ENCODE measurements at regions not wholly inside any gene's neighbourhood (a gene's known extent, or its start where the extent isn't known, plus 50 kb on each side); places are given as distances from the start of the nearest gene placed in this dataset.
"Not testable (repeated sequence)": the region's sequence is repeated elsewhere in the genome, so short reads cannot be mapped to it uniquely, and the experiment has no call there.

DNA sequence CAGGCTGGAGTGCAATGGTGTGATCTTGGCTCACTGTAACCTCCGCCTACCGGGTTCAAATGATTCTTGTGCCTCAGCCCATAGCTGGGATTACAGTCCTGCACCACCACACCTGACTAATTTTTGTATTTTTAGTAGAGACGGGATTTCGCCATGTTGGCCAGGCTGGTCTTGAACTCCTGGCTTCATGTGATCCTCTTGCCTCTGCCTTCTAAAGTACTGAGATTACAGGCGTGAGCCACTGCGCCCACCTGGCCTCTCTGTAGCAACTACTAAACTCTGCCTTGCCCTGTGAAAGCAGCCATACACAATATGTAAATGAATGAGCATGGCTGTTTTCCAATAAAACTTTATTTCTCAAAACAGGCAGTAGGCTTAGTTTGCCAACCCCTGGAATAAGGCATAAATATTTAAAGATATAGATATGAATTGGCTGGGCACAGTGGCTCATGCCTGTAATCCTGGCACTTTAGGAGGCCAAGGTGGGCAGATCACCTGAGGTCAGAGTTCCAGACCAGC is 127.9 kb upstream of the ZNF217 start:
- not testable (repeated sequence) for DNase-seq (ENCODE audit: low read depth)

DNA sequence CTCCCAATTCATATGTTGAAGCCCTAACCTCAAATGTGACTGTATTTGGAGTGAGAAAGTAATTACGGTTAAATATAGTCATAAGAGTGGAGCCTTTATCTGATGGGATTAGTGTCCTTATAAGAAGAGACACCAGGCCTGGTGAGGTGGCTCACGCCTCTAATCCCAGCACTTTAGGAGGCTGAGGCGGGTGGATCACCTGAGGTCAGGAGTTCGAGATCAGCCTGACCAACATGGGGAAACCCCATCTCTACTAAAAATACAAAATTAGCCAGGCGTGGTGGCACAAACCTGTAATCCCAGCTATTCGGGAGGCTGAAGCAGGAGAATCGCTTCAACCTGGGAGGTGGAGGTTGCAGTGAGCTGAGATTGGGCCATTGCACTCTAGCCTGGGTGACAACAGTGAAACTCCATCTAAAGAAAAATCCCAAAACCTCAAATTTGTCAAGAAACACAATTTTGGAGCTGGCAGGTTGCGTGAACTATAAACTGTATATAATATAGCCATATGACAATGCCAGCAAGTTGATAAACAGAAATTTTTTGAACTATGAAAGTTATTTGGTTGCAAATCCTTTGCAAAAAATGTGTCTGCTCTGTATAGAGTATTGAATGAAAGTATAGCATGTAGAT is 125.6 kb upstream of the ZNF217 start:
- DNase-seq (ENCODE audit: low read depth): not testable (repeated sequence)

DNA sequence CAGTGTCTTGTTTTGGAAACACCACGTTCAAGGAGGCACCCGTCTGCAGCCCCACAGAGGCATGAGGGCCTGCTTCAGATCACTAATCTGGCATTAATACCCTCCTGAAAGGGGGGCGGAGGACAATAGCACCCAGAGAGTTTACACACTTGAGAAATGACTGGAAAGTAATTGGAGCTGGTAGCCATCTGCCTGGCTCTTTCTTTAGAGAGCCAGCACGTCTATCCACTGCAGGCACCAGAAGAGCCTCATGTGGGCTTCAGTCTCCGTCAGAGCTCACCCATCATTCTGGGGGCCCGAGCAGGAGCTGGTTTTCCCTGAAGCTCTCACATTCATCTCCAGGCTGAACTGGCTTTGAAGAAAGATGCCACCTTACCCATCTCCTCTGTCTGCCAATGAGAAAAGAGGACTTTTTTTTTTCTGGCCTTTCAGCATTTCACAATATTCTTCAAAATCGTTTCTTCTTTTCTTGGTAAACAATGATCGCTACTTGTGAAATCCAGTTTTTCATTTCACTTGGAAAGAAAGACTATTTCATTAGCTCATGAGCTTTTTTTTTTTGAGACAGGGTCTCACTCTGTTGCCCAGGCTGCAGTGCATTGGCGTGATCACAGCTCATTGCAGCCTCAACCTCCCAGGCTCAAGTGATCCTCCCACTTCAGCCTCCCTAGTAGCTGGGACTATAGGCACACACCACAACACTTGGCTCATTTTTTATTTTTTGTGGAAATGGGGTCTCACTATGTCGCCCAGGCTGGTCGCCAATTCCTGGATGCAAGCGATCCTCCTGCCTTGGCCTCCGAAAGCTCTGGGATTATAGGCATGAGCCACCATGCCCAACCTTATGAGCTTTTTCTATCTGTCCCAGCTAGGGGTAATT is 124.7 kb upstream of the ZNF217 start:
- DNase-seq (ENCODE audit: low read depth): no peak

DNA sequence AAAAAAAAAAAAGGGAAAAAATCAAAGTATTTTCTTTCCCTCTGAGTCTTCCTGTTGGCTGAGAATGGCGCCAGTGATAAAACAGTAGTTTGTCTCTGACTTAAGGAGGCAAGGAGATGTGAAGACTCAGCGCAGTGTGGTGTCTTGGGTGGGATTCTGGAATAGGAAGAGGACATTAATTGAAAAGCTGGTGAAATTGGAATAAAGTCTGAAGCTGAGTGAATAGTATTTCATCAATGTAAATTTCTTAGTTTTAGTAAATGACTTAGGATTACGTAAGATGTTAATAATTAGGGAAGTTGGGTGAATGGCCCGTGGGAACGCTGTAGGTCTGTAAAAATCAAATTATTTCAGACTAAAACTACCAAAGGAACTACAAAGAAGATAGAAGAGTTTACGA is 122.8 kb upstream of the ZNF217 start:
- no peak for DNase-seq (ENCODE audit: low read depth)

DNA sequence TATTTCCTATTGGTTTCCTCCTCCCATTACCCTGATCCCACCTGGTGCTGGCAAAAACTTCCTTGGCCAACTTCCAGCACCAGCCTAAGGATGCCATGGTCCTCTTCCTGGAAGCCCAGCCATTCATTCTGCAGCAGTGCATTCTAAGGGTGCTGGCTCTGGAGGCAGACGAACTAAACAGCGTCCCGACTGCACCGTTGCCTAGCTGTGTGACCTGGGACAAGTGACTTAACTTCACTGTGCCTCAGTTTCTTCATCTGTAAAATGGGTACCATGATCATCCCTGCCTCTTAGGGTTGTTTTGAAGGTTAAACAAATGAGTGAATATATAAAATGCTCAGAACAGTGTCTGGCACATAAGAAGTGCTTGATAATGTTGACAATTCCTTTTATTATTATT is 120.9 kb upstream of the ZNF217 start:
- no peak for DNase-seq (ENCODE audit: low read depth)

DNA sequence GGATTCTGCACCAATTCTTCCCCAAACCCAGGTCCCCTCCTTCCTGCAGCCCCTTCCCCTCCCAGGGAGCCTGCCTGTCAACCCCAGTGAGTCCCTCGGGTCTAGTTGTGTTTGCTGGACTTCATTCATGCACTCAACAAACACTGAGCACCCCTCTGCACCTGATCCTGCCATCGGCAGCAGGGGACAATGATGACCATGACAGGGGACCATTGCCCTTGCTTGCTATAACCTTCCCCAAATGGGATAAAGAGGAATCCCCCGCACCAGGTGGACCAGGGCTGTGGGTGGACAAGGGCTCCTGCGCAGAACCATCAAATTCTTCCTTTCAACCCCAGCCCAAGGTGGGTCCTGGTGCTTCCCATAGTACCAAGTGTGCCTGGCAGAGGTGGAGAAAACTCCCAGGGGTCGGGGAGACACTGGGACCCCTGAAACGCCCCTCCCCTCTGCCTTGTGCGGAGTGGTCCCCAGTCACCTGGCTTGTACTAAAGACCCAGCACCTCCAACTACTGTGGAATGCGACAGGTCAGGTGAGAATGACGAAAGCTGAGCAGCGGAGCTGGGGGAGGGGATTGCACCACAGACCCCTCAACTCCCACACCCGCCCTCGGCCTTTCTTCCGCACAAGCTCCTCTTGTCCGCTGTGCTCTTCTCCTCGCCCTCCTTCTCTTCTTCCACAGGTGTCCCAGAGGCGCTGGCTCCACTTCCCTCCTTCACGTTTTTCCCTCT is 119.9 kb upstream of the ZNF217 start:
- no peak for DNase-seq (ENCODE audit: low read depth)

DNA sequence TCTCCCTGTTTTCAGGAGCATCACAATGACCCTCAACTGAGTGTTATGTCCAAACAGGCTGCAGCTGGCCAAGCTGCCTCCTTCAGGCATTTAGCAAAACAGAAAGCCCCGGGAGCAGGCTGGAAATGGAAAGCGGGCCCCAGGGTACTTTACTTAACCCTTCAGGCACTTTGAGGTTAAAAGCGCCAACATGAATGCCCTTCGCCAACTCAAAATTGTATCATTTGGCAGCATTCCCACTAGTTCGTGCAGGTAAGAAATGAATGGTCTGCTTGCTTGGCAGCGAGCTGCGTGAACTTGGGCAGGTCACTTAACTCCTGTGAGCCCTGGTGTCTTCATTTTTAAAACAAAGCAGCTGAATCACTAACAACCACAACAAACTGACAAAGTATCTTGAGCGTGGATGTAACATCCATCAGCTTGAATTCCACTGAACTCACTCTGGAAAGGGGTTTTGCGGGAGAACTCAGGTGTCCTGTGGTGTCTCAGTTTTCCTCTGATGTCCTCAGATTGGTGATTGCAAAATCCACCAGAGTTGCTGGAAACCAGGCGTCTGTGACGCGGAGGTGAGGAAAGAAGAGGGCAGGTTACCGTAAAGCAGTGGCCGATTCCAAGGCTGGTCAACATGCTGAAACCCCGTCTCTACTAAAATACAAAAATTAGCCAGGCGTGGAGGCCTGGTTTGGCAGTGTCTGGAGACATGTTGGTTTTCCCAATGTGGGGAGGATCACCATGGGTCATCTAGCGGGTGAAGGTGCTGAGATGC is 118.8 kb upstream of the ZNF217 start:
- DNase-seq (ENCODE audit: low read depth): no peak

DNA sequence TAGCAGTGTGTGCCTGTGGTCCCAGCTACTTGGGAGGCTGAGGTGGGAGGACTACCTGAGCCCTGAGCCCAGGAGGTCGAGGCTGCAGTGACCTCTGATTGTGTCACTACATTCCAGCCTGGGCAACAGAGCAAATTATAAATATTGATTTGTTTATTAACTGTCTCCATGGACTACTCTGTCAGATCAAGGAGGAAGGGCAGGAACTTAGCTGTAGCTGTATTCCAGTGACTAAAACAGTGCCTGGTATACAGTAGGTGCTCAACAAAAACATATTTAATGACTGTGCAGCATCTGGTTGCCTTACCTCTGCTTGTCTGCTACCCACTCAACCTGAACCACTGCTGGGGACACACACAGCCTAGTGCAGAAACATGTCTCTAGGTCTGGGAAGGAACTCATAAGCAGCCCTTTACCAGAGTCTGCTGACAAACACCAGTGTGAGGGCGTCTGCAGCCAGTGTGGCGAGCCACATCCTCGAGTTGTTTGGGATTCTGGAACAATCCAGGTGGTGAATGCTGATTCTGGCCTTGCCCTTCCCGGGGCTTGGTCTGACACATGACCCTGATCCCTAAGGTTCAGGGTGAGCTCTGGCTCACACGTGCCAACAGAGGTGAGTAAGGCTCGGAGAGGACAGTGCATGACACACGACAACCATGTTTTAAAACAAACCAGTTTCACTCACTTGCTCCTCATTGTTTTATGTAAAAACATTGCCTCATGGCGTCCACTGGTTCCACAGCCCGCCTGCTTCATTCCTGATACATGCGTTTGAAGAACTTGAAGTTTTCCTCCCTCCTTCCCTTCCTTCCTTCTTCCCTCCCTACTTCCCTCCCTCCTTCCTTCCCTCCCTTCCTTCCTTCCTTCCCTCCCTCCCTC is 117.9 kb upstream of the ZNF217 start:
- no peak for DNase-seq (ENCODE audit: low read depth)

DNA sequence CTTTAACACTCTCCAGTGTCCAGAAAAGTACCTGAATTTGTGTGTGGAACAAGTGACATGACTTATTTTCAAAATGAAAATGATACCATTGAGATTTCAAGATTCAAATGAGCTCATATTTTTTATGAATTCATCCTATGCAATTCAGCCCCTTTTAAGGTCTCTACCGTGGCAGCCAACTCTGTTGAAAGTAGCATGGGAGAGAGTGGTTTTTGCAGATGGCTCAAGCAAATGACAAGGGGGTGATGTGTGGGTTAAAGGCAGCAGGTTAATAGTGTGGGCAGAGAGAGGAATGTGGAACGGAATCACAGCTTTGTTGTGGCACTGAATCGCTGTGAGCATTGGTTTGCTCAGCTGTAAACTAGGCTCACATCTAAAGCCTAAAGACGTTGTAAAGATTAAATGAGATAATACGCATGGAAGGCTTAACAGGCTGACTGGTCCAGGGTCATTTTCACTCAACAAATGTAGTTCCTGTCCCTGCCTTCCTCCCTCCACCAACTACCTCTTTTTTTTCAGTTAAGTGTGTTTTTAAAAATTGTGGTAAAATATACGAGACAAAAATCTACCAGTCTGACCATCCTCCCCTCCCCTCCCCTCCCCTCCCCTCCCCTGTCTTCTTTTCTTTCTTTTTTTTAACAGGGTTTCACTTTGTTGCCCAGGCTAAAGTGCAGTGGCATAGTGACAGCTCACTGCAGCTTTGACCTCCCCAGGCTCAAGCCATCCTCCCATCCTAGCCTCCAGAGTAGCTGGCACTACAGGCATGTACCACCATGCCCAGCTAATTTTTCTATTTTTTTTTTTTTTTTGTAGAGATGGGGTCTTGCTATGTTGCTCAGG is 114.7 kb upstream of the ZNF217 start:
- peak; percentile 88 for DNase-seq (ENCODE audit: low read depth)

DNA sequence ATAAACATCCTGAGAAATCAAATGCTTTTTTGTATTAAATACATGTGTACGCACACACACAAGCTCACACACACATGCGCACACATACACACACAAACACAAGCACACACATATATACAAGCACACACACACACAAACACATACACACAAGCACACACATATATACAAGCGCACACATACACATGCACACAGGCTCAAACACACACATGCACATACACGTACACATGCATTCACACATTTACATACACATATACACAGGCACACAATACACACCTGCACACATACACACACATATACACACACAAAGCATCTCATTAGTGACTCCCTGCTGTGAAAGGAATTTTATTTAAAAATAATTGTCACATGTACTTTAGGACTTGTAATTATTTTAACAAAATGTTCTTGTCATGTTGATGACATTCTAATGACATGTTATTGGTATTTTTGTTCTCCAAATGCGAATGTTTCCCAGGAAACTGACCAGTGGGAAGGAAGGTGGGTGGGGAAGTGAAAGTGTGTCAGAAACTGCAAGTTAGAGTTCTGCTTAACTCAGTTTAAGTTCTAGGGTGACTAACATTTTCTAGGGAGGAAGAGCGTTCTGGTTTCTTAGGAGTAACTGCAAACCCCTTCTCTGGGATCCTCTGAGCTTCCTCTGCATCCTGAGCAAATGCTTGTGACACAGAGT is 113.9 kb upstream of the ZNF217 start:
- DNase-seq (ENCODE audit: low read depth): peak; percentile 65

DNA sequence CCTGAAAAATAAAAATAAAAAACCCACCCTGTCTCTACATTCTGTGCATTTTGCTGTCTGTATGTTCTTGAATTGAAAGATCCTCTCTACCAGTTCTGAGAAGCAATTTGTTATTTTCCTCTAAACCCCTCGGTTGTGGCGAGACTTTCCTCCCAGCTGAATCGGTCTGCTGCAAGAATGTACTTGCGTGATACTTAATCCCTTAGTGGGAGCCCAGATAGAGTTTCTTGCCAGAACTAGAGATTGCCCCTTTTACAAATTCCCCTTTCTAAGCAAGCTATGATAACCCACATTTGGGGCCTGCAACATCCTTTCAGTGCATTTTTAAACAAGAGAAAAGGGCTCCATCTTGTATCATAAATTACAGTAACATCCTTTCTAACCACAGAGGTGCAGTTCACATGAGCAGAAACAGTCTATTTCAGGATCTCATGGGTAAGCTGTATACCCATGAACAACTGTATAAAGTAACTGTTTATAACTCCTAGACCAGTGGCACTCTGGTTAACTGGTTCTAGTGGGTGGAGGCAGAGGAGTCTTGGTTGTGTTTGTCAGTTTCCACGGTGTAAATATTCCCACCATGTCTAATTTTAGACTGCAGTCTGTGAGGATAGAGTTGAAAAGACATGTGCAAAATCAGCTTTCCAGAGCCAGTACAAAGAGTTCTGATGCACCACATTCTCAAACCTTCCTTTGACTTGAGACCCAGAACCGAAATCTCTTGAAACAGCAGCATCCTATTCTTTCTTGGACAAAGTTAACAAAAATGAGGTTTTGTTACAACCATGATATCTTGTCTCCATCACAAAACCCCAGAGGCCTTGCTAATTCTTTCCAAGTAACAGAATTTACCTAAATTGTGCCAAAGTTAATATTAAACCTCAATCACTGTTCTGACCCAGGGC is 113.1 kb upstream of the ZNF217 start:
- DNase-seq (ENCODE audit: low read depth): peak; percentile 61

DNA sequence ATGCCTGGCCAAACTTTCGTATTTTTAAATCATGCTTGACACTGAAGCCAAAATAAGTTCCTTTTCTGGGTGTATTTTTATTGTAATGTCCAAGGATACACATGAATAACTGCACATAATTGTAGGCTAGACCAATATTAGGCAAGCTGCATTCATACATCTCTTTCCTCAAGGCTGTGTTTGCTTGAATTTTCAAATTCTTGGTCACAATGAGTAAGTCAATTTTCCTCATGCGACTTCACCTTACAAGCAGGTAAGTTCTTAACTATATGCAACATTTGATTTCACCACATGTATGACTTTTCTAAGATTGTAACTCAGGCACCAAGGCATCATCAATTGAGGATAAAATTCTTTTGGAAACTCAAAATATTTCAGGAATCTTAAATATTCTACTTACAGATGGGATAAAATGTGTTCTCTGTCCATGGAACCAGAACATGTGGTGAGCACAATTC is 112.4 kb upstream of the ZNF217 start:
- peak; percentile 54 for DNase-seq (ENCODE audit: low read depth)

DNA sequence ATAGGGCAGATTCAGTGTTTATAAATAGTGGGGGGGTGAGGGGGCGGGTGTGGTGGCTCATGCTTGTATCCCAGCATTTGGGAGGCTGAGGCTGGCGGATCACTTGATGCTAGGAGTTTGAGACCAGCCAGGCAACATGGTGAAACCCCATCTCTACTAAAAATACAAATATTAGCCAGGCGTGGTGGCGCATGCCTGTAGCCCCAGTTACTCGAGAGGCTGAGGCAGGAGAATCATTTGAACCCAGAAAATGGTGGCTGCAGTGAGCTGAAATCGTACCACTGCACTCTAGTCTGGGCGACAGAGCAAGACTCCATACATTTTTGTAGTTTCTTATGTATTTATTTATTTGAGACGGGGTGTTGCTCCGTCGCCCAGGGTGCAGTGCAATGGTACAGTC is 109.0 kb upstream of the ZNF217 start:
- DNase-seq (ENCODE audit: low read depth): no peak

DNA sequence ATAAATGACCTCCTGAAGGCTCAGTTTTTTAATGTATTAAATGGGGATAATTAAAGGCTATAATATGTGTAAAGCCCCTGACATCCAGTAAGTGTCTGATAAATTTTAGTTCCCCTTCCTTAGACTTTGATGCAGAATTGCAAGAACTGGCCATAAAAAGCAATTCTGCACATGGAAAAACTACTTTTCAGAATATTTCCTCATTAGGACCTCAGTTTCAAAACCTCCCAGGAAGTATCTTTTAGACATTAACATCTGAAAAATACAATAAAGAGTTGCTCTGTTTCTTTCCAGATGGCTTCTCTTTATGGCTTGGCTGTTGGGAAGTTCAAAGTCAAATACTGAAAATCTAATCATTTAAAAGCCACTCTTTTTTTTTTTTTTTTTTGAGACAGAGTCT is 106.3 kb upstream of the ZNF217 start:
- DNase-seq (ENCODE audit: low read depth): no peak

DNA sequence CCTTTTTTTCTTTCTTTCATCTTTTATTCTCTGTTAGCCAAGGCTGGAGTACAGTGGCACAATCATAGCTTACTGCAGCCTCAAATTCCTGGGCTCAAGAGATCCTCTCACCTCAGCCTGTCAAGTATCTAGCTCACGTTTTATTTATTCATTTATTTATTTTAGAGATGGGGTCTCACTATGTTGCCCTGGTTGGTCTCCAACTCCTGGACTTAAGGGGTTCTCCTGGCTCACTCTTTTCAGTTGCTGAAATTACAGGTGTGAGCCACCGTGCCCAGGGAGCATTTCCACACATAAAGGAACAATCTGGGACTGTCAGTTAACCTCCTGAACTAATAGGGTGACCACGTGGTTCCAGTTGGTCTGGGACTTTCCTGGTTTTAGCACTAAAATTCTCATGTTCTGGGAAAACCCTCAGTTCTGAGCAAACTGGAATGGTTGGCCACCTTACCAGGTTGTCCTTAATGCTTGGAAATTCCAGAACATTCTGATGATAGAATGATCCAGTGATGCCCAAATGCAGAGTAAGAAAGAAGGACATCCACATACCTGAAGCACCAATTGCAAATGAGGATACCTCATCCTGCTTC is 105.5 kb upstream of the ZNF217 start:
- no peak for DNase-seq (ENCODE audit: low read depth)

DNA sequence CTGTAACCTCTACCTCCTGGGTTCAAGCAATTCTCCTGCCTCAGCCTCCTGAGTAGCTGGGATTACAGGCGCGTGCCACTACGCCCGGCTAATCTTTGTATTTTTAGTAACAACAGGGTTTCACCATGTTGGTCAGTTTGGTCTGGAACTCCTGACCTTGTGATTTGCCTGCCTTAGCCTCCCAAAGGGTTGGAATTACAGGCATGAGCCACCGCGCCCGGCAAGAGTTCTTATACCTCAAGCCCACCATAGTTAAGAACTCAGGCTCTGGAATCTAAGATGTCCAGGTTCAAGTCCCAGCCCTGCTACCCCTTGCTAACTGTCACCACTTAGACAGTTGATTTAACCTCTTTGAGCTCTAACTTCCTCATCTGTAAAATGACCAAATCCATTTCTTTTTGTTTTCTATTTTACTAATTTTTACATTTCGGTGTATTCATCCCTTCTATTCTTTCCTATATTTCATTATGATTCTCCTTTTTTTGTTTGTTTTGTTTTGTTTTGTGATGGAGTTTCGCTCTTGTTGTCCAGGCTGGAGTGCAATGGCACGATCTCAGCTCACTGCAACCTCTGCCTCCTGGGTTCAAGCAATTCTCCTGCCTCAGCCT is 104.8 kb upstream of the ZNF217 start:
- no peak for DNase-seq (ENCODE audit: low read depth)

DNA sequence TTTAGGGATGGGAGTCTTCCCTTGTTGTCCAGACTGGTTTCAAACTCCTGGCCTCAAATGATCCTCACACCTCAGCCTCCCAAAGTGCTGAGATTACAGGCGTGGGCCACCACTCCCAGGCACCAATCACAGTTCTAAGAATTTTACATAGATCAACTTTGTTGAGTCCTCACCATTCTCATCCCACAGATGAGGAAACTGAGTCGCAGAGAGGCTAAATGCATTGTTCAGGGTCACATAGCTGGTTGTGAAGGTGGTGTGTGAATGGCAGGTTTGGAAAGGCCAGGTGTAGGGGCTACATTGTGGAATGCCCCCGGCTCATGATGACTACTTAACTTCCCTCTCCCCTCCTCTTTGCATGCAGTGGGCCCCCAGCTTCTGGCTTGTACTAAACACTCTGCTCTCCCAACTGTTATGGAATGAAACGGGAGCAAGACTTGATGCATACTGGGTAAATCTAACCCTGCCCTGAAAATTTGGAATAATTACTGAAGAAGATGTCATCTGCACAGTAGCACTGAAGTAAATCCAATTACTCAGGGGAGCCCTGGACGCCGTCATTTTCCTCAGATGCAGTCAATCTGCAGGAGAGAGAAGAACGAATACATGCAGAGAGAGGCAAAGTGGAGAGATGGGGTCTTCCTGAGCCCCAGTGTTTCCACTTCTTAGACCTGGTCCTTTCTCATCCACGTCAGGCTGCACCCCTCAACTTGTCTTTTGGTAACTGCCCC is 102.3 kb upstream of the ZNF217 start:
- no peak for DNase-seq (ENCODE audit: low read depth)
